Gastroesophageal sphincter (tissue), 3 donors: ENCODE measurements at regions not wholly inside any gene's neighbourhood (a gene's known extent, or its start where the extent isn't known, plus 50 kb on each side); places are given as distances from the start of the nearest gene placed in this dataset.

Source experiments
- EP300 ChIP-seq: sonication (generic); formaldehyde crosslinking; IDR thresholded peaks from one replicate; pipeline ENCODE4 v1.6.1; 2017; ENCODE audit warnings: antibody characterized with exemption, mild to moderate bottlenecking
- POLR2A ChIP-seq, 2 donors: fragments of 450-650 bp; IDR thresholded peaks; one replicate each; pipeline ENCODE4 v1.6.1; 2017; ENCODE audit warnings: antibody characterized with exemption in 2 of 2, mild to moderate bottlenecking in 2 of 2, moderate library complexity in 1 of 2
- POLR2AphosphoS5 ChIP-seq: sonication (generic); formaldehyde crosslinking; IDR thresholded peaks from one replicate; pipeline ENCODE4 v1.6.1; 2017; ENCODE audit warnings: antibody characterized with exemption
- TF ChIP-seq, protein P1 (sequence below), 4 experiments: fragments of 200-600 bp in 2 of 4; fragments of 450-650 bp in 2 of 4; sonication (generic) in 1 of 4; IDR thresholded peaks; one replicate each; pipeline ENCODE4 v1.5.1; 2017 to 2019; ENCODE audit warnings: antibody characterized with exemption in 4 of 4, mild to moderate bottlenecking in 2 of 4, moderate library complexity in 2 of 4

DNA sequence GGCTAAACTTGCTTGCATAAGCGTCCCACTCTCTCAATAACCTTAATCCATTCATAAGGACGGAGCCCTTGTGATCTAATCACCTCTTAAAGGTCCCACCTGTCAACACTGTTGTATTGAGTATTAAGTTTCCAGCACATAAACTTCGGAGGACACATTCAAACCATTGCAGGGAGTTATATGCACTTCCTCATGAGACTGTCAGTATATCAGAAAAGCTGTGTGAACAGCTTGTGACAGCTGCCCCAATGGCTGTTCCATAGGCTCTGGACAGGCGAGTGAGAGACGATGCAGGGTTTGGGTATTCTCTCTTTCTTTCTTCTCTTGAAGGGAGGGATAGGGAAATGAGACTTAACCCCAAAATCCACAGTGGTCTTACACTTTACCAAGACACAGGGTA is 64.2 kb upstream of the RPL34 start:
- TF ChIP-seq, protein P1, sequence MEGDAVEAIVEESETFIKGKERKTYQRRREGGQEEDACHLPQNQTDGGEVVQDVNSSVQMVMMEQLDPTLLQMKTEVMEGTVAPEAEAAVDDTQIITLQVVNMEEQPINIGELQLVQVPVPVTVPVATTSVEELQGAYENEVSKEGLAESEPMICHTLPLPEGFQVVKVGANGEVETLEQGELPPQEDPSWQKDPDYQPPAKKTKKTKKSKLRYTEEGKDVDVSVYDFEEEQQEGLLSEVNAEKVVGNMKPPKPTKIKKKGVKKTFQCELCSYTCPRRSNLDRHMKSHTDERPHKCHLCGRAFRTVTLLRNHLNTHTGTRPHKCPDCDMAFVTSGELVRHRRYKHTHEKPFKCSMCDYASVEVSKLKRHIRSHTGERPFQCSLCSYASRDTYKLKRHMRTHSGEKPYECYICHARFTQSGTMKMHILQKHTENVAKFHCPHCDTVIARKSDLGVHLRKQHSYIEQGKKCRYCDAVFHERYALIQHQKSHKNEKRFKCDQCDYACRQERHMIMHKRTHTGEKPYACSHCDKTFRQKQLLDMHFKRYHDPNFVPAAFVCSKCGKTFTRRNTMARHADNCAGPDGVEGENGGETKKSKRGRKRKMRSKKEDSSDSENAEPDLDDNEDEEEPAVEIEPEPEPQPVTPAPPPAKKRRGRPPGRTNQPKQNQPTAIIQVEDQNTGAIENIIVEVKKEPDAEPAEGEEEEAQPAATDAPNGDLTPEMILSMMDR (IDR thresholded peaks at IDR 0.05), result no peak
- TF ChIP-seq POLR2A (IDR thresholded peaks at IDR 0.05) (no peak), POLR2AphosphoS5 (no peak), EP300 (no peak)
